GM06990 (cell line): ENCODE measurements at regions not wholly inside any gene's neighbourhood (a gene's known extent, or its start where the extent isn't known, plus 50 kb on each side); places are given as distances from the start of the nearest gene placed in this dataset.
"Not testable (repeated sequence)": the region's sequence is repeated elsewhere in the genome, so short reads cannot be mapped to it uniquely, and the experiment has no call there.

Experiments used
- DNase-seq: peaks from one replicate; pipeline ENCODE4 v3.0.0-alpha.2; 2011; ENCODE audit not compliant: insufficient read length; ENCODE audit errors: extremely low read depth
- H3K27me3 ChIP-seq: replicated peaks from 2 replicates; pipeline ENCODE4 v1.6.0; 2011; ENCODE audit warnings: low read length; ENCODE audit not compliant: control insufficient read depth, insufficient read depth
- H3K36me3 ChIP-seq: 2 replicates; pipeline ENCODE4 v1.5.1; 2011; ENCODE audit warnings: low read length; ENCODE audit not compliant: control insufficient read depth, insufficient read depth
- H3K4me3 ChIP-seq: replicated peaks from 2 replicates; pipeline ENCODE4 v1.5.1; 2011; ENCODE audit warnings: low read depth, mild to moderate bottlenecking, control low read depth, low read length
- TF ChIP-seq, protein P1 (sequence below): IDR thresholded peaks from 2 replicates; pipeline ENCODE4 v1.5.1; 2011; ENCODE audit warnings: low read length, control low read depth, mild to moderate bottlenecking, inconsistent platforms; ENCODE audit not compliant: insufficient read depth, poor library complexity, severe bottlenecking

DNA sequence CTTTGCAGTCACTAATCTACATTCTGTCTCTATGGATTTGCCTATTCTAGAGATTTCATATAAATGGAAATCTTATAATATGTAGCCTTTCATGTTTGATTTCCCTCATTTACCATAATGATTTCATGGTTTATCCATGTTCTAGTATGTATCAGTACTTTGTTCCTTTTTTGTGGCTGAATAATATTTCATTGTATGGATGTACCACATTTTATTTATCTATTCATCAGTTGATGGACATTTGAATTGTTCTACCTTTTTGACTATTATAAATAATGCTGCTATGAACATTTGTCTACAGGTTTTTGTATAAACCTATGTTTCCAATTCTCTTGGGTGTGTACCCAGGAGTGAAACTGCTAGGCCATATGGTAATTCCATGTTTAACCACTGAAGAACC lies 221.1 kb downstream of the ICOS start:
- Histone ChIP-seq H3K36me3 (no peaks in the 10 kb centered on the region), H3K4me3 (no peak overlapping the region), H3K27me3 (no peaks in the 10 kb centered on the region; the same call in none of the 2 replicates)
- TF ChIP-seq, protein P1, sequence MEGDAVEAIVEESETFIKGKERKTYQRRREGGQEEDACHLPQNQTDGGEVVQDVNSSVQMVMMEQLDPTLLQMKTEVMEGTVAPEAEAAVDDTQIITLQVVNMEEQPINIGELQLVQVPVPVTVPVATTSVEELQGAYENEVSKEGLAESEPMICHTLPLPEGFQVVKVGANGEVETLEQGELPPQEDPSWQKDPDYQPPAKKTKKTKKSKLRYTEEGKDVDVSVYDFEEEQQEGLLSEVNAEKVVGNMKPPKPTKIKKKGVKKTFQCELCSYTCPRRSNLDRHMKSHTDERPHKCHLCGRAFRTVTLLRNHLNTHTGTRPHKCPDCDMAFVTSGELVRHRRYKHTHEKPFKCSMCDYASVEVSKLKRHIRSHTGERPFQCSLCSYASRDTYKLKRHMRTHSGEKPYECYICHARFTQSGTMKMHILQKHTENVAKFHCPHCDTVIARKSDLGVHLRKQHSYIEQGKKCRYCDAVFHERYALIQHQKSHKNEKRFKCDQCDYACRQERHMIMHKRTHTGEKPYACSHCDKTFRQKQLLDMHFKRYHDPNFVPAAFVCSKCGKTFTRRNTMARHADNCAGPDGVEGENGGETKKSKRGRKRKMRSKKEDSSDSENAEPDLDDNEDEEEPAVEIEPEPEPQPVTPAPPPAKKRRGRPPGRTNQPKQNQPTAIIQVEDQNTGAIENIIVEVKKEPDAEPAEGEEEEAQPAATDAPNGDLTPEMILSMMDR, result no peak
- no peak for DNase-seq

DNA sequence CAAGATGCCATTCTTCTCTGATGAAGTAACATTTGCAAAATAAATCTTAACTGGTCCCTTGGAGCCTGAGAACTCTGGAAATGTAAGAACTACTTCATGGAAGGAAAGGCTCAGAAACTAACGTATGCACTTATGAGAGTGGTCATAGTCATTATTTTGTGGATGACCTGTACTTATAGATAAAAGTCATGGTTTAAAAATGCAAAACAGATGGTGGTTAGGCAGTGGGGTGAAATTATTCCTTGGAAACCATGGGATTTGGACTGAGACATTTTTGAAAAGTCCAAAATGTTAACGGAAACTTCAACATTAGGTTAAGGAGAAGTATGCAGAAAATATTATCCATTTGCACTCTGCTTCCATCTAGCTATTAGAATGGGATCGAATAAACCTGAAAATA lies 223.0 kb downstream of the ICOS start:
- no peak overlapping the region for H3K4me3 ChIP-seq
- no peak for DNase-seq
- H3K36me3 ChIP-seq, result no peaks in the 10 kb centered on the region
- no peaks in the 10 kb centered on the region; the same call in 1 of the 2 replicates for H3K27me3 ChIP-seq
- TF ChIP-seq, protein P1, result no peak

DNA sequence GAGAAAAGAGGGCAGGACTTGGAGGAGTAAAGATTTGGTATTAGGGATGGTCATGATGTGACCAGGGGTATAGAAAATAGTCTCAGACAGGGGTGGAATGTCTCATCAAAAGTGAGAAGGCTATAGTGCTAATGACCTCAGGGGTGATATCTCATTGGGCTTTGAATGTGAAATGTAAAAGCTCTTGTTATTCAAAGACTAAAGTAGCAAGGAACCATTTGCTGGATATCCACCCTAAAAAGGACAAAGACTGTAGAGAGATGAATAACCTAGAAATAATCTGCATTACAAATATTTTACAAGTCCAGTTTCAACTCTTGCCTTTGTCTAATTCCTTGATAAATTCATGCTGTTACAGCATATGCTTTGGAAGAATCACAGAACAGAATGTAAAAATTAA lies 224.4 kb downstream of the ICOS start:
- Histone ChIP-seq H3K27me3 (no peaks in the 10 kb centered on the region; the same call in 1 of the 2 replicates), H3K4me3 (no peak overlapping the region), H3K36me3 (no peaks in the 10 kb centered on the region)
- no peak for DNase-seq
- TF ChIP-seq, protein P1, result no peak

DNA sequence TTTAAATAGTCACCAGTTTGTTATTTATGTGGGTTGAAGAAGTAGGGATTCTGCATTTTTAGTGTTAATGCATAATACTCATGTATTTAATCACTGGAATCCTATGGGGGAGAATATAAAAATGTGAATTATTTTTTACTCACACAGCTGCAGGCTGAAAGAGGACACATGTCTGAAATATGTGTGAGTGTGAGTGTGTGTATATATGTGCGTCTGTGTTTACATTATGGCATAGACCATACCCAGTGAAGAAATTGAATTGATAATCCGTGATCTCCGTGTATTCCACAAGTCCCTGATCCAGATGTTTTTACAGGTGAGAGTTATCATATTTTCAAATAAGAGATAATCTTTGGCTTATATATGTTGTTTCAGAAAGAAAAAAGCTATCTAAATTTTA lies 225.3 kb downstream of the ICOS start:
- Histone ChIP-seq H3K36me3 (no peaks in the 10 kb centered on the region), H3K4me3 (no peak overlapping the region), H3K27me3 (no peaks in the 10 kb centered on the region; the same call in 1 of the 2 replicates)
- TF ChIP-seq, protein P1, result no peak
- DNase-seq, result no peak

DNA sequence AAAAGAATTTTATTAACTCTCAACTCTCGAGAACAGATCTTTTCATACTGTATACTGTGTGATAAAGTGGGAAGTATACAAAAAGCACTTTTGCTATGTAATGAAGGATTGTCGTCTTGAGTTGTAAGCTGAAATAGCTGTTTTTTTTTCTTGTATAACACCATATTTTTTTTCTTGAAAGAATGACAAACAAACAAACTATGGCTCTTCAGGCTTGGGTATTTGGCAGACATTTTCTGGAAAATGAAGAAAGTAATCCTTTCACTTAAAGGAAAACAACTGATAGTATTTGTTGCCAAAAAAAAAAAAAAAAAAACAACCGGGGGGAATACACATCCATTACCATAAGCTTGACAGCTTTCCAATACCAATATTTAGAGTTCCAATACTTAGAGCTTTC lies 230.4 kb downstream of the ICOS start:
- no peak for DNase-seq
- Histone ChIP-seq H3K4me3 (no peak overlapping the region), H3K27me3 (peaks cover 3% of the 10 kb centered on the region), H3K36me3 (no peaks in the 10 kb centered on the region)
- TF ChIP-seq, protein P1, result no peak

DNA sequence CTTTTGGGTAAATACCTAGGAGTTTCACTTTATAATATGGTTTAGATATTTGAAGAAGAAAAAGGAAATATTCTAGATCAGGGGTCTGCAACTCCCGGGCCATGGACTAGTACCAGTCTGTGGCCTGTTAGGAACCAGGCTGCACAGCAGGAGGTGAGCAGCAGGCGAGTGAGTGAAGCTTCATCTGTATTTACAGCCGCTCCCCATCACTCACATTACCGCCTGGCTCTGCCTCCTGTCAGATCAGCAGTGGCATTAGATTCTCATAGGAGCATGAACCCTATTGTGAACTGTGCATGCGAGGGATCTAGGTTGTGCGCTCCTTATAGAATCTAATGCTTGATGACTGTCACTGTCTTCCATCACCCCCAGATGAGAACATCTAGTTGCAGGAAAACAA lies 231.1 kb downstream of the ICOS start:
- not testable (repeated sequence) for H3K27me3 ChIP-seq, H3K4me3 ChIP-seq, DNase-seq, H3K36me3 ChIP-seq
